ENCODE measurements at regions not wholly inside any gene's neighbourhood (a gene's known extent, or its start where the extent isn't known, plus 50 kb on each side); places are given as distances from the start of the nearest gene placed in this dataset.

DNA sequence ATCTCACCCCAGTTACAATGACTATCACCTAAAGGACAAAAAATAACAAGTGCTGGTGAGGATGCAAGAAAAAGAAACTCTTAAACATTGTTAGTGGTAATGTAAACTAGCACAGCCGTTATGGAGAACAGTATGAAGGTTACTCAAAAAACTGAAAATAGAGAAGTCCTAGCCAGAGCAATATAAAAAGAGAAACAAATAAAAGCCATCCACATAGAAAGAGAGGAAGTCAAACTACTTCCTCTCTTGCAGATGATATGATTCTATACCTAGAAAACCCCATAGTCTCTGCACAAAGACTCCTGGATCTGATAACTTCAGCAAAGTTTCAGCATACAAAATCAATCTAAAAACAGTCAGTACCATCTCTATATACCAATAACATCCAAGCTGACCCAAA, 221.5 kb upstream of the FAM174A start:
- TF ChIP-seq, protein P1, sequence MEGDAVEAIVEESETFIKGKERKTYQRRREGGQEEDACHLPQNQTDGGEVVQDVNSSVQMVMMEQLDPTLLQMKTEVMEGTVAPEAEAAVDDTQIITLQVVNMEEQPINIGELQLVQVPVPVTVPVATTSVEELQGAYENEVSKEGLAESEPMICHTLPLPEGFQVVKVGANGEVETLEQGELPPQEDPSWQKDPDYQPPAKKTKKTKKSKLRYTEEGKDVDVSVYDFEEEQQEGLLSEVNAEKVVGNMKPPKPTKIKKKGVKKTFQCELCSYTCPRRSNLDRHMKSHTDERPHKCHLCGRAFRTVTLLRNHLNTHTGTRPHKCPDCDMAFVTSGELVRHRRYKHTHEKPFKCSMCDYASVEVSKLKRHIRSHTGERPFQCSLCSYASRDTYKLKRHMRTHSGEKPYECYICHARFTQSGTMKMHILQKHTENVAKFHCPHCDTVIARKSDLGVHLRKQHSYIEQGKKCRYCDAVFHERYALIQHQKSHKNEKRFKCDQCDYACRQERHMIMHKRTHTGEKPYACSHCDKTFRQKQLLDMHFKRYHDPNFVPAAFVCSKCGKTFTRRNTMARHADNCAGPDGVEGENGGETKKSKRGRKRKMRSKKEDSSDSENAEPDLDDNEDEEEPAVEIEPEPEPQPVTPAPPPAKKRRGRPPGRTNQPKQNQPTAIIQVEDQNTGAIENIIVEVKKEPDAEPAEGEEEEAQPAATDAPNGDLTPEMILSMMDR (IDR thresholded peaks at IDR 0.05): no peak
- TF ChIP-seq POLR2A (IDR thresholded peaks at IDR 0.05): no peak
